B cell (primary cell): ENCODE measurements at regions not wholly inside any gene's neighbourhood (a gene's known extent, or its start where the extent isn't known, plus 50 kb on each side); places are given as distances from the start of the nearest gene placed in this dataset.
"Not testable (repeated sequence)": the region's sequence is repeated elsewhere in the genome, so short reads cannot be mapped to it uniquely, and the experiment has no call there.

Experiments used
- EZH2 ChIP-seq: IDR thresholded peaks from 2 replicates; pipeline ENCODE4 v1.6.1; 2012; ENCODE audit warnings: borderline replicate concordance, low read depth, mild to moderate bottlenecking, moderate library complexity, low read length; ENCODE audit not compliant: insufficient read depth, poor library complexity, severe bottlenecking
- TF ChIP-seq, protein P1 (sequence below): fragments of 200-600 bp; IDR thresholded peaks from one replicate; pipeline ENCODE4 v1.8.0; 2022; ENCODE audit warnings: antibody characterized with exemption, mild to moderate bottlenecking

DNA sequence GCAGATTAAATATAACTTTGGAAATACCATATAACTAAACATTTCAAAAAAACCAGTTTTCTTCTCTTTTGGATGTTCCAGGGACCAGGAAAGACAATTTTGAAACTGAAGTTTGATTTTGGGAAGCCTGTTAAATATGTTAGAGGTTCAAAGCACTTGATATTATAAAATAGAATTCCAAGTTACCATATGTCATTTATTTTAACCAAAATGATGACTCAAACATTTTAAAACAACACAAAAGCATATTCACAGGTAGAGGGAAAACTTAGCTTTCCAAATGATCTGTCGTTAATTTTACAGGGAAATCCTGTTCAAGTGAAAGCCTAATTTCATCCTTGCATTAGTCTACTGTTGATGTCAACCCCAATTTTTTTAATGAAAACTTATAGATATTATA lies 575.3 kb upstream of the TPTE start:
- TF ChIP-seq, protein P1, sequence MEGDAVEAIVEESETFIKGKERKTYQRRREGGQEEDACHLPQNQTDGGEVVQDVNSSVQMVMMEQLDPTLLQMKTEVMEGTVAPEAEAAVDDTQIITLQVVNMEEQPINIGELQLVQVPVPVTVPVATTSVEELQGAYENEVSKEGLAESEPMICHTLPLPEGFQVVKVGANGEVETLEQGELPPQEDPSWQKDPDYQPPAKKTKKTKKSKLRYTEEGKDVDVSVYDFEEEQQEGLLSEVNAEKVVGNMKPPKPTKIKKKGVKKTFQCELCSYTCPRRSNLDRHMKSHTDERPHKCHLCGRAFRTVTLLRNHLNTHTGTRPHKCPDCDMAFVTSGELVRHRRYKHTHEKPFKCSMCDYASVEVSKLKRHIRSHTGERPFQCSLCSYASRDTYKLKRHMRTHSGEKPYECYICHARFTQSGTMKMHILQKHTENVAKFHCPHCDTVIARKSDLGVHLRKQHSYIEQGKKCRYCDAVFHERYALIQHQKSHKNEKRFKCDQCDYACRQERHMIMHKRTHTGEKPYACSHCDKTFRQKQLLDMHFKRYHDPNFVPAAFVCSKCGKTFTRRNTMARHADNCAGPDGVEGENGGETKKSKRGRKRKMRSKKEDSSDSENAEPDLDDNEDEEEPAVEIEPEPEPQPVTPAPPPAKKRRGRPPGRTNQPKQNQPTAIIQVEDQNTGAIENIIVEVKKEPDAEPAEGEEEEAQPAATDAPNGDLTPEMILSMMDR, result not testable (repeated sequence)
- not testable (repeated sequence) for TF ChIP-seq EZH2
